SJCRH30 (cell line): ENCODE measurements at regions not wholly inside any gene's neighbourhood (a gene's known extent, or its start where the extent isn't known, plus 50 kb on each side); places are given as distances from the start of the nearest gene placed in this dataset.

Source experiments
- DNase-seq, 2 experiments: peaks; one replicate each; pipeline ENCODE4 v3.0.0-alpha.2; 2015 to 2020
- H3K27ac ChIP-seq: fragments of 250-450 bp; sonication (Bioruptor Pico); 2 replicates; pipeline ENCODE4 v1.5.1; 2020; ENCODE audit warnings: mild to moderate bottlenecking, moderate library complexity
- H3K27me3 ChIP-seq: fragments of 250-450 bp; sonication (Bioruptor Pico); 2 replicates; pipeline ENCODE4 v1.5.1; 2020; ENCODE audit warnings: mild to moderate bottlenecking, moderate library complexity
- H3K36me3 ChIP-seq: fragments of 250-450 bp; sonication (Bioruptor Pico); 2 replicates; pipeline ENCODE4 v1.5.1; 2020; ENCODE audit warnings: mild to moderate bottlenecking, moderate library complexity
- H3K4me1 ChIP-seq: fragments of 250-450 bp; sonication (Bioruptor Pico); 2 replicates; pipeline ENCODE4 v1.5.1; 2020; ENCODE audit warnings: mild to moderate bottlenecking, moderate library complexity
- H3K4me3 ChIP-seq: fragments of 250-450 bp; sonication (Bioruptor Pico); 2 replicates; pipeline ENCODE4 v1.5.1; 2020; ENCODE audit warnings: mild to moderate bottlenecking, moderate library complexity
- H3K9me3 ChIP-seq: fragments of 250-450 bp; sonication (Bioruptor Pico); replicated peaks from 2 replicates; pipeline ENCODE4 v1.5.1; 2020; ENCODE audit warnings: mild to moderate bottlenecking, moderate library complexity

DNA sequence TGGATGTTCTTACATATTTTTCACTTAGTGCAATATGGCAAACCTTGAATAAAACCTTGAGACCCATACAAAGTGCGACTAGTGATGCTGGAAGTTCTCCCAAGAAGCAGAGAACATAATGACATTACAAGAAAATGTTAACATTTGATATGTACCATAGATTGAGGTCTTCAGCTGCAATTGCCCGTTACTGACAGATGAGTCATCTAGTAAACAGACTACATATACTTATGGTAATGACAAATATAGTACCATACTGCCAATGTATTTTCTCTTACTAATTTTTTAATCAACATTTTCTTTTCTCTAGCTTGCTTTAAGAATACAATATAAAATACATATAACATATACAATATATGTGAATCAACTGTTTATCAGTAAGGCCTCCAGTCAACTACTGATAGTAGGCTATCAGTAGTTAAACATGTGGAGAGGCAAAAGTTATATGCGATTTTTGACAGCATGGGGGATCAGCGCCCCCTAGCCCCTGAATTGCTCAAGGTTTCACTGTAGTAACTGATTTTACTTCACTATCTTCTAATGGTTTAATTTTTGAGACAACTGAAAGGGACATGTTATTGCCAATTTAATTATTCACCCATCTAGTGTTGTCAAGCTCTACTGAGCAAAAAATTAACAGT is 166.7 kb upstream of the ADGRB3 start:
- no peaks in the 10 kb centered on the region for H3K9me3 ChIP-seq
- H3K4me1 ChIP-seq: no peaks in the 10 kb centered on the region
- no peaks in the 10 kb centered on the region for H3K27me3 ChIP-seq
- no peak overlapping the region for H3K27ac ChIP-seq
- no peaks in the 10 kb centered on the region for H3K36me3 ChIP-seq
- H3K4me3 ChIP-seq: no peak overlapping the region
- peak; percentile 10 to 29 for DNase-seq

DNA sequence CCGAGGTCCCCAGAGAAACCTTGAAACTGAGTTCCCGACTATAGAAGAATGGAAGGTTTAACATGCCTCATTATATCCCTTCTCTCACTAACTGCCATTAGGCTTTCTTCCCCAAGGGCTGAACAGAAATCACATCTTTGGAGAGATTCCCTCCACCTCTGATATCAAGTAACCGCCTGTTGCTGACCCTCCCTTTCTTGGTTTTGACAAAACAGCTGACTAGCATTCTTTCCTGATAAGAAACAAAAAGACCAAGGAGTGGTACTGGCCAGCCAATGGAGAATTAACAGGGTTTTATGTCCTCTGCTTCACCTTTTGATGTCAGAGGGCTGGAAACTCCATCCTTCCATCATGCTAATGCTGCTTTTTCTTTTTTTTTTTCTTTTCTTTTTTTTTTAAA is 176.6 kb upstream of the ADGRB3 start:
- DNase-seq: peak in 1 of 2 experiments; percentile 8
- no peaks in the 10 kb centered on the region for H3K36me3 ChIP-seq
- no peaks in the 10 kb centered on the region for H3K4me1 ChIP-seq
- H3K9me3 ChIP-seq: peaks cover 2% of the 10 kb centered on the region; the same call in 1 of the 2 replicates
- no peak overlapping the region for H3K27ac ChIP-seq
- H3K27me3 ChIP-seq: no peaks in the 10 kb centered on the region
- no peak overlapping the region for H3K4me3 ChIP-seq

DNA sequence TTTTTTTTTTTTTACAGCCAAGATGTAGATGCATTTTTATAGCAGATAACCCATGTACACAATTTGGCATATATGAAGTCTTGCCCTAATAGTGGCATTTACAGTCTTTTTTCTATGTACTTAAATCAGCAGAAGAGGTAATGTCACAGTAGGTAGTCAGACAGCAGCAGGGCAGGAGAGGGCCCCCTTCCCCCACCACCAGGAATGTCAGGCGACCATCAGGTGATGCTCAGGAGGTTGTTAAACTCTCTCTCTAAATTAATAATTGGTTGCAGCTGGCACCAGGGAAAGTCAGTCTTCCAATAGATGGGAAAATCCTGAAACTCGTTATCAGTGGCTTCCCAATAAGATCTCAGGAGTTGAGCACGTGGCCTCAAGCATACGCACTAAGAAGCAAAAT is 188.0 kb upstream of the ADGRB3 start:
- Histone ChIP-seq H3K27ac (no peak overlapping the region), H3K4me1 (peaks cover 14% of the 10 kb centered on the region), H3K27me3 (no peaks in the 10 kb centered on the region), H3K4me3 (no peak overlapping the region), H3K36me3 (no peaks in the 10 kb centered on the region), H3K9me3 (no peaks in the 10 kb centered on the region)
- DNase-seq: no peak

DNA sequence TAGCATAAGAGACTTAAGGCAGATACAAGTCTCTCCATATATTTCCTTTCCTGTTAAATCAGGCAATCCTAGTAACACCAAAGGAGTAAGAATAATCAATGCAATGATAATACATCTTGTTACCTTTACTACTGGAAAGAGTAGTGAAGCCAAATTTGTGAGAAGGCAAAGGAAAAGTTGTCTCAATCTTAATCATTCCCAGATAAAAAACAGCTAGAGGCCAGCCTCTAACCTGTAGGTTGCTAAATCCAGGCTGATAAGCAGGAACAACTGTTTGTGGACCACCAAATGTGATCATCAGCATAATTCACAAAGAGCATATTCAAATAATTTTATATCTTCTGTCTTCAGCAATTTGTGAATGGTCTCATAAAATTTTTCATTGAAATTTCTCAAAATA is 189.2 kb upstream of the ADGRB3 start:
- H3K27me3 ChIP-seq: no peaks in the 10 kb centered on the region
- no peak overlapping the region for H3K4me3 ChIP-seq
- peaks cover 14% of the 10 kb centered on the region for H3K4me1 ChIP-seq
- H3K36me3 ChIP-seq: no peaks in the 10 kb centered on the region
- H3K27ac ChIP-seq: peak overlapping the region; percentile 27; the same call in 1 of the 2 replicates
- no peaks in the 10 kb centered on the region for H3K9me3 ChIP-seq
- peak; percentile 29 to 71 for DNase-seq

DNA sequence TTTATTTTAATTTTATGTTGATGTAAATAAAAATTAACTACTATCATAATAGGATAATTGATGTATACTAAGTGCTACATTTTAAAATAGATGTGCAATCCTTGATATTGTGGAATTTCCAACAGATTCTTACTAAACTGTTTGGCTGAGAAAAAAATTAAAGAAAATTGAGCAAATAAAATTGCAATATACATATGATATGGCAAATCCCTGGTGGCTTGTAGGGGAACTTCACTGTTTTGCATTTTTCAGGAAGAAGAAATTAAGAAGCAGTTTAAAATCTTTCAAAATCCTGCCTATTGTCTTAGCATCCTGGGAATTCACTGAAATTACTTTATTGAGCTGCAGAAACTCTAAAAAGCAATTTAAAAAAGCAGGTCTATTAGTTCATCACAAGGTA is 191.4 kb upstream of the ADGRB3 start:
- Histone ChIP-seq H3K4me1 (peaks cover 14% of the 10 kb centered on the region), H3K4me3 (no peak overlapping the region), H3K36me3 (no peaks in the 10 kb centered on the region), H3K9me3 (no peaks in the 10 kb centered on the region), H3K27me3 (no peaks in the 10 kb centered on the region), H3K27ac (no peak overlapping the region)
- DNase-seq: no peak

DNA sequence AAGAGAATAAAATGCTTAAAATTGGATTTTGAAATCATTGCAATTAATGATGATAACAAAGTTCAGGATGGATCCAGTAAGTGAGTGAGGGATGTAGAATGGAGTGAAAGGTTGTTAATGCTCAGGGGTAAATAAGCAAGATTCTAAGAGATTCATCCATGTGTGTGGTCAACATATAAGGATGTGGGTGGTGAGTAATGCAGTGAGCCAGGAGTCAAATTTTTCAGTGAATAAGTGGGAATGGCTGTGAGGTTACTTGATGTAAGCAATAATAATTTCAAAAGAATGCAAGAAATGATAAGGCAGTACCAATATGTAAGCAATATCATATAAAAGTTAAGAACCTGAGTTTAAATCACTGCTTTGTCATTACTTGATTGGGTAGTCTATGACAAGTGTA is 207.5 kb upstream of the ADGRB3 start:
- Histone ChIP-seq H3K27ac (no peak overlapping the region), H3K9me3 (no peaks in the 10 kb centered on the region), H3K27me3 (no peaks in the 10 kb centered on the region), H3K4me1 (no peaks in the 10 kb centered on the region), H3K36me3 (no peaks in the 10 kb centered on the region), H3K4me3 (no peak overlapping the region)
- DNase-seq: peak in 1 of 2 experiments; percentile 24

DNA sequence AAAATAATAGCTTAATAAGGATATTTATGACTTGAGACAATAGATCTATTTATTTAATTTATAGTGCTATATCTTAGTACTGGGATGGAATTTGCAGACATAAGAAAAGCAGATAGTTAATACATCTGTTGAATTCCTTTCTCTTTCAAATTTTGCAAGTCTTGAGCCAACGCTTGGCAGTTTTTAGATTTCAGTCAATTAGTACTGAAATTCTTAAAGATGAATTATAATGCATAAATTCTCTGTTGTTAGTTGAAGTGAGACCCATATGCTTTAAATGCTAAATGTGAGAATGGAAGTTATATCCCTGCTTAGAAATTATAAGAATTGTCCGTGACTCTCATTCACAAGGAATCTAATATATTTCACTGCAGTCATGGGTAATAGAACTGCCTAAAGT is 225.1 kb upstream of the ADGRB3 start:
- no peaks in the 10 kb centered on the region for H3K9me3 ChIP-seq
- H3K4me1 ChIP-seq: no peaks in the 10 kb centered on the region; the same call in 1 of the 2 replicates
- no peaks in the 10 kb centered on the region for H3K27me3 ChIP-seq
- H3K4me3 ChIP-seq: no peak overlapping the region
- no peaks in the 10 kb centered on the region for H3K36me3 ChIP-seq
- H3K27ac ChIP-seq: no peak overlapping the region
- no peak for DNase-seq

DNA sequence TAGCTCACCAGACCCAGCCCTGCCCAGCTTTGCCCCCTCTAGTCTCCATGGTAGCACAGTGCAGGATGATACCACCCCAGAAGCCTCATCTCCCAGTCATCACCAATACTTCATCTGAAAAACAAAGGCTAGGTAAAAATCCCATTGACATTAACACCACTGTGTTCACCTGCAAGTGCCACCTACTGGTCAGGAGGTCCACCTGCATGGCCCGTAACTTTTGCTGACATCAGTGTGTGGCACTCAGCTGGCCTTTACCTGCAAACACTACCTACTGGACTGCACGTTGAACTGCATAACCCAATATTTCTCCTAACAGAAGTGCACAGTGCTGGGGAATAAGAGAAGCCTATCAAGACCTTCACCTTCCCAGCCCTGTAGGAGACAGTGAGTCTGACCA is 234.7 kb upstream of the ADGRB3 start:
- Histone ChIP-seq H3K36me3 (no peaks in the 10 kb centered on the region), H3K27me3 (no peaks in the 10 kb centered on the region), H3K4me3 (no peak overlapping the region), H3K27ac (no peak overlapping the region), H3K4me1 (no peaks in the 10 kb centered on the region), H3K9me3 (peaks cover 3% of the 10 kb centered on the region; the same call in 1 of the 2 replicates)
- no peak for DNase-seq

DNA sequence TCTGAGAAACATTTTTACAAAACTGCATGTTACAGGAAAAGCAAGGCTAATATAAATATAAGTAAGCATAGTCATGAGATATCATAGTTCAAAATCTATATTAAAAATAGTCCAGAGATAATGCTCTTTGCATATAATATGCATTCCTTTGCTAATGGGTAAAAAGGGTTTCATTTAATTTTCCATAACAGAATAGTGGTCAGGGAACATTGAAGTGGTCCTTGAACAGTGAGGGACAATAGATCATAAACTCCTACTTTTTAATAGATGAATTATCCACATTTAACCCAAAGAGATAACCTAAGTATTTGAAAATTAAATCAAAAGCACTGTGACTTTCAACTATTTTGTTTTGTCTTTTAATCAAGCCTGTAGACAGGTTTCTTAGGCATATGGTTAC is 243.1 kb upstream of the ADGRB3 start:
- no peak for DNase-seq
- no peak overlapping the region for H3K27ac ChIP-seq
- no peaks in the 10 kb centered on the region for H3K27me3 ChIP-seq
- H3K9me3 ChIP-seq: no peaks in the 10 kb centered on the region; the same call in 1 of the 2 replicates
- H3K36me3 ChIP-seq: no peaks in the 10 kb centered on the region
- no peaks in the 10 kb centered on the region for H3K4me1 ChIP-seq
- no peak overlapping the region for H3K4me3 ChIP-seq

DNA sequence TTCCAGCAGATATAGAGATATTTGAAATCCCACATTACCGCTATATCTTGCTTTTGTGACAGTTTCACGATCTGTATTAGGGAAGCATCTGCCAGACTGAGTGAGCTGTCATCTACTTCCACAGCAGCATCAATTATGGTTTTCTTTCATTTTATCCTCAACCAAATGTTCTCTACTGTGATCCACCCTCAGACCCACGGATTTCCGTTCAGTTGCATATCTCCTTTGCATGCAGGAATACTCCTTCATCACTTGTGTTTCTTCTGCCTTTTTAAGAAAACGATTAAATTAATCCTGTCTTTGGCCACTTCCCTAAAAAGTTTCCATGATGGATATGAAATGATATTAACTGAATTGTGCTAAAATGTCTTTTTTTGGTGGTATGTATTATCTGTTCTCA is 262.1 kb upstream of the ADGRB3 start:
- Histone ChIP-seq H3K9me3 (no peaks in the 10 kb centered on the region), H3K27me3 (no peaks in the 10 kb centered on the region), H3K4me3 (no peak overlapping the region), H3K4me1 (peaks cover 5% of the 10 kb centered on the region; the same call in 1 of the 2 replicates), H3K36me3 (no peaks in the 10 kb centered on the region), H3K27ac (no peak overlapping the region)
- no peak for DNase-seq

DNA sequence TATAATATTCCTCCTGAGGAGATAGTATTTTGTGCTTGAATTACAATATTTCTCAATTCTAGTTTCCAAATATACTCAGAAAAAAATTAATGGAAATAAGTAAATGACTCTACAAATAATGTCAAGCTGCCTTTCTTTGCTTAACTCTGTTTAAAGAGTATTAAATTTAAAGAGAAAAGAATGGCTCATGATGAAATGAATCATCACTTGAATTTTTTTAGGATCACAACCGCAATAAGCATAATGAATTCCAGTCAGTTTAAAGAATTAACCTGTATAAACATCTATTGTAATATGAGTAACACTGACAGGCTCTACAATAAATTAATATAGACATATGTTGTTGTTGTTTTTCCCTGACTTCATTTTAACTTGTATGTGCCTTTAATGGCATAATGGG is 266.2 kb upstream of the ADGRB3 start:
- H3K36me3 ChIP-seq: no peaks in the 10 kb centered on the region
- peaks cover 5% of the 10 kb centered on the region; the same call in 1 of the 2 replicates for H3K4me1 ChIP-seq
- H3K27me3 ChIP-seq: no peaks in the 10 kb centered on the region
- no peak overlapping the region for H3K4me3 ChIP-seq
- no peaks in the 10 kb centered on the region for H3K9me3 ChIP-seq
- no peak overlapping the region for H3K27ac ChIP-seq
- peak in 1 of 2 experiments; percentile 4 for DNase-seq

DNA sequence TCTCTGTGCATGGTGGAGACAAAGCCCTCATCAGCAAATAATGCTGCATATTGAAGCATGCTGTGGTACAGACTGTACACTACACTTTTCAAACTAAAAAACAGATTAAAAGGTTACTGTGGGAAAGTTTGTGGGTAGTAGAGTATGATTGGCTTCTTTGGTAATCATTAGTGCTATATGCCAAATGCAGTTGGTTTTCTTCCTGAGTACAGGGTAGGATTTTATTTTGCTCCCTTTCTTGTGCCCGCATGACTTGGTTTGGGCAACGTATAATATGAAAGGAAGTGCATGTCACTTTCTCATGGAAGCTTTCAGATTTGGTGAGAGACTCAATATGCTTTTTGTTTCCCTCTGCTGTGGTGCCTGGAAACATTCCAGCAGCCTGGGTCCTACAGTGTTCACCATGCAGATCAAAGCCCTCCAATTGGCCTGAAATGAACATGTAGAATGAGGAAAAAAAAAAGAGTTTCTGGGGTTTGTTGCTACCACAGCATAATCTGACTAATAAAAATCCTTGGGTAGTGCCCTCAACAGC is 270.7 kb upstream of the ADGRB3 start:
- DNase-seq: no peak
- Histone ChIP-seq H3K27ac (no peak overlapping the region), H3K4me3 (no peak overlapping the region), H3K4me1 (peaks cover 5% of the 10 kb centered on the region; the same call in 1 of the 2 replicates), H3K27me3 (no peaks in the 10 kb centered on the region), H3K36me3 (no peaks in the 10 kb centered on the region), H3K9me3 (no peaks in the 10 kb centered on the region)

DNA sequence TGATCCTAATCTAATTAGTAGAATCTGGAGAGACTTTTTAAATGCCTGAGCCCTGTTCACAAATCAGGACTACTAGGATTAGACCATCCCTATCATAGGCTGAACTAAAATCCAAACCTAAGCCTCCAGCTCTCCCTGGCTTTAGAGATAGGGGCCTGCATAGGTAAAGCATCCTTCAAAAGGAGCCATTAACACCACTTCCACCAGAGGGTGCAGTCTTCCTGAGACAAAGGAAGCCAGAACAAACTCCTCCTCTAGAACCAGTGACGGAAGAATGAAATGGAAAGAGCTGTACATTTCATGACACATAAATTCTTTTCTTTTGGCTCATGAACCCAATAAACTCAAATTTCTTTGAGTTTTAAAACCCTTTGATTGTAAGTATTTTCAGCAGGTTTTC is 291.2 kb upstream of the ADGRB3 start:
- DNase-seq: peak; percentile 68 to 87
- no peak overlapping the region for H3K4me3 ChIP-seq
- no peaks in the 10 kb centered on the region for H3K4me1 ChIP-seq
- no peaks in the 10 kb centered on the region for H3K36me3 ChIP-seq
- no peak overlapping the region for H3K27ac ChIP-seq
- no peaks in the 10 kb centered on the region for H3K27me3 ChIP-seq
- no peaks in the 10 kb centered on the region for H3K9me3 ChIP-seq

DNA sequence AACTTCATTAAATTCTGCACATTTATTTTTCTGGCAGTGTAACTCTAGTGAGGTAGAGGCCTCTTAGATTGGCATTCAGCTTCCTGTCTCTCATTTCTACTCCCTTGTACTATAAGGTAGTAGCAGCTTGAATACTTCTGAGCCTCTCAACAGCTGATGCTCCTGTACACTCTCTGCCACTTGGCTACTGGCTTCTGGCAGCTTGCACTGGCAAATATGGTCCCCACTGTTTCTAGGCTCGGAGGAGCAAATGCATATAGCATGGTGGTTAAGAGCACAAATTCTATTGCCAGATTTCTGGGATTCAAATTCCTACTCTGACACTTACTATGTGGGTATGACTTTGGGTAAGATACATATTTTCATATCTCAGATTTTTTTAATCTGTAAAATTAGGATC is 292.8 kb upstream of the ADGRB3 start:
- H3K4me1 ChIP-seq: no peaks in the 10 kb centered on the region
- no peak for DNase-seq
- H3K27me3 ChIP-seq: no peaks in the 10 kb centered on the region
- no peaks in the 10 kb centered on the region for H3K9me3 ChIP-seq
- no peaks in the 10 kb centered on the region for H3K36me3 ChIP-seq
- H3K27ac ChIP-seq: no peak overlapping the region
- H3K4me3 ChIP-seq: no peak overlapping the region

DNA sequence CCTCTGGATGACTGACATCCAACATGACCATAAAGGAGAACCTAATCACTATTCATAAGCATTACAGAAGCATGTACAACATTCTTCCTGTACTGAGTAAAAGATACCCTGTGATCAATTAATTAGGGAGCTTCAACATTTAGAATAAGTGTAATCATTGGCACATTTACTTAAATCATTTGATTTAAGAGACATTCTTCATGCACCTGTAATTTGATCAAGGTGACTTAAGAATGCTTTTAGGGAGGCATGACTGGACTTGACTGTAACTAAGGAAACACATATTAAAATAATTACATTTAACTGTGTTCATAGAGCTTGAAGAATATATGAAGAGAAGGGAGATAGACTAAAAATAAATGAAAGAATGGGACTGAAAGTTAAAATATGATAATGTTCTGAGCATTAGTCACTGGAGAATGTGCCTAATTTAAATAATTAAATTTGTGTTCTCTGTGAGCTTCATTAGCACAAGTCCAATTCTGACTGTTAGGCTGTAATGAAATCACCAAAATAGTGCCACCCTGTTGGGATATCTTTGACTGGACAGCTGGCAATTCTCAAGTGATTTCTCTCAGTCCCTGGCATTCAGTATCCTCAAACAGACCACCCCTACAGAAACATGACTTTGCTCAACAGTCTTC is 295.5 kb upstream of the ADGRB3 start:
- H3K36me3 ChIP-seq: no peaks in the 10 kb centered on the region

More for the DNA sequence above, 295.5 kb upstream of the ADGRB3 start:
- no peak for DNase-seq
- Histone ChIP-seq H3K4me1 (no peaks in the 10 kb centered on the region), H3K4me3 (no peak overlapping the region), H3K9me3 (no peaks in the 10 kb centered on the region), H3K27me3 (no peaks in the 10 kb centered on the region), H3K27ac (no peak overlapping the region)
